Activated B cell treated with CpG ODN at 0.5 μM for 24 hours (primary cell): ENCODE measurements at regions not wholly inside any gene's neighbourhood (a gene's known extent, or its start where the extent isn't known, plus 50 kb on each side); places are given as distances from the start of the nearest gene placed in this dataset.

ENCODE experiments used
- ATAC-seq: fragments of 200-7000 bp; cut with Tn5 transposase; one replicate; pipeline ENCODE4 v1.10.0; 2021; ENCODE audit warnings: low read depth, mild to moderate bottlenecking, moderate library complexity
- CTCF ChIA-PET: fragments of 350-600 bp; sonication (Branson Sonifier 250); formaldehyde crosslinking; loops from one replicate; lab custom pipeline; 2021; ENCODE audit warnings: antibody characterized with exemption; lab: Charles Lee
- POLR2A ChIA-PET: fragments of 350-600 bp; sonication (Branson Sonifier 250); formaldehyde crosslinking; loops from one replicate; lab custom pipeline; 2021; ENCODE audit warnings: antibody characterized with exemption; lab: Charles Lee
- DNase-seq: peaks from one replicate; pipeline ENCODE4 v3.0.0; 2022
- H3K27ac Mint-ChIP-seq: one replicate; pipeline ENCODE4 v1.8.0; 2020; ENCODE audit warnings: mixed read lengths
- H3K27me3 Mint-ChIP-seq: one replicate; pipeline ENCODE4 v1.8.0; 2021; ENCODE audit warnings: mixed read lengths
- H3K36me3 Mint-ChIP-seq: one replicate; pipeline ENCODE4 v1.8.0; 2021; ENCODE audit warnings: low read depth, mixed read lengths
- H3K4me1 Mint-ChIP-seq: one replicate; pipeline ENCODE4 v1.8.0; 2021; ENCODE audit warnings: mixed read lengths
- H3K4me3 Mint-ChIP-seq: one replicate; pipeline ENCODE4 v1.8.0; 2020; ENCODE audit warnings: mild to moderate bottlenecking, mixed read lengths
- H3K9me3 Mint-ChIP-seq: one replicate; pipeline ENCODE4 v1.8.0; 2020; ENCODE audit warnings: mixed read lengths
- intact Hi-C: fragments of 100-400 bp; cut with micrococcal nuclease; formaldehyde crosslinking; loops from one replicate; pipeline ENCODE4 v1.15.1; 2024
- TF ChIP-seq, protein P1 (sequence below): fragments of 200-600 bp; IDR thresholded peaks from one replicate; pipeline ENCODE4 v1.8.0; 2022; ENCODE audit warnings: antibody characterized with exemption, mild to moderate bottlenecking

- H3K9me3 Mint-ChIP-seq: no peaks in the 10 kb centered on the region
- no peak overlapping the region for H3K4me3 Mint-ChIP-seq
- CTCF ChIA-PET: no interaction called here
- intact Hi-C loops: no loop called here
- POLR2A ChIA-PET: no interaction called here
- peaks cover 5% of the 10 kb centered on the region for H3K27me3 Mint-ChIP-seq
- ATAC-seq (no peak), DNase-seq (no peak)
- TF ChIP-seq, protein P1, sequence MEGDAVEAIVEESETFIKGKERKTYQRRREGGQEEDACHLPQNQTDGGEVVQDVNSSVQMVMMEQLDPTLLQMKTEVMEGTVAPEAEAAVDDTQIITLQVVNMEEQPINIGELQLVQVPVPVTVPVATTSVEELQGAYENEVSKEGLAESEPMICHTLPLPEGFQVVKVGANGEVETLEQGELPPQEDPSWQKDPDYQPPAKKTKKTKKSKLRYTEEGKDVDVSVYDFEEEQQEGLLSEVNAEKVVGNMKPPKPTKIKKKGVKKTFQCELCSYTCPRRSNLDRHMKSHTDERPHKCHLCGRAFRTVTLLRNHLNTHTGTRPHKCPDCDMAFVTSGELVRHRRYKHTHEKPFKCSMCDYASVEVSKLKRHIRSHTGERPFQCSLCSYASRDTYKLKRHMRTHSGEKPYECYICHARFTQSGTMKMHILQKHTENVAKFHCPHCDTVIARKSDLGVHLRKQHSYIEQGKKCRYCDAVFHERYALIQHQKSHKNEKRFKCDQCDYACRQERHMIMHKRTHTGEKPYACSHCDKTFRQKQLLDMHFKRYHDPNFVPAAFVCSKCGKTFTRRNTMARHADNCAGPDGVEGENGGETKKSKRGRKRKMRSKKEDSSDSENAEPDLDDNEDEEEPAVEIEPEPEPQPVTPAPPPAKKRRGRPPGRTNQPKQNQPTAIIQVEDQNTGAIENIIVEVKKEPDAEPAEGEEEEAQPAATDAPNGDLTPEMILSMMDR: no peak
- no peak overlapping the region for H3K27ac Mint-ChIP-seq
- H3K4me1 Mint-ChIP-seq: no peaks in the 10 kb centered on the region
- H3K36me3 Mint-ChIP-seq: no peaks in the 10 kb centered on the region
Measured at GRCh38 chr10:10490581-10490980, 527.1 kb upstream of the CELF2 start.

DNA sequence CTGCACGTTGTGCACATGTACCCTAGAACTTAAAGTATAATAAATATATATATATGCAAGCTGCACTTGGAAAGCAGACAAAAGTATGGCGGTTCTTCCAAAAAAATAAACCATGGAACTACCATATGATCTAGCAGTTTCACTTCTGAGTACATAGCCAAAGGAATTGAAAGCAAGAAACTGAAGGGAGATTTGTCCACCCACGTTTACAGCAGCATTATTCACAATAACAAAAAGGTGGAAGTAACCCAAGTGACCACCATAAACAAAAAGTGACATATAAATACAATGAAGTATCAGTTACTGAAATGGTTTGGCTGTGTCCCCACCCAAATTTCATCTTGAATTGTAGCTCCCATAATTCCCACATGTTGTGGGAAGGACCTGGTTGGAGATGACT is 525.3 kb upstream of the CELF2 start:
- H3K4me1 Mint-ChIP-seq: no peaks in the 10 kb centered on the region
- no peak overlapping the region for H3K27ac Mint-ChIP-seq
- POLR2A ChIA-PET: no interaction called here
- peaks cover 6% of the 10 kb centered on the region for H3K27me3 Mint-ChIP-seq
- no peak overlapping the region for H3K4me3 Mint-ChIP-seq
- intact Hi-C loops: no loop called here
- H3K36me3 Mint-ChIP-seq: no peaks in the 10 kb centered on the region
- TF ChIP-seq, protein P1: no peak
- CTCF ChIA-PET: no interaction called here
- H3K9me3 Mint-ChIP-seq: no peaks in the 10 kb centered on the region
- DNase-seq: no peak
- no peak for ATAC-seq

DNA sequence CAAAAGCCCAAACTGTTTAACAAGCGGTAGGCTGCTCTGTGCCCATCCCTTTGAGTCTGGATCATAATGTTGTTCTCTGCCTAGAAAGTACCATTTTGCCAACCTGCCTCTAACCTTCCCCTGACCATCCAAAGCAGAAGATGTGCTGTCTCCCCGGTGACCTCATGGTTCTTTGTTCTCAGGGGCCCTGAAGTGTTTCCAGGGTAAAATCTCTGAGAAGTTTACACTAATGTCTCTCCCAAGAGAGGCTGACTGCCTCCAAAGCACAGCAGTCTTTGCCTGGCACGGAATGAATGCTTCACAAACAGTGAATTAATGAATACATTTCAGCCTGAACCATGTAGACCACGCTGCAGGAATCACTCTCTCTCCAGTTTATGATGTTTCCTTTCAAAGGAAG is 523.8 kb upstream of the CELF2 start:
- Mint-ChIP-seq H3K9me3 (no peaks in the 10 kb centered on the region), H3K36me3 (no peaks in the 10 kb centered on the region), H3K27me3 (peaks cover 6% of the 10 kb centered on the region), H3K4me1 (no peaks in the 10 kb centered on the region), H3K27ac (no peak overlapping the region), H3K4me3 (no peak overlapping the region)
- POLR2A ChIA-PET: no interaction called here
- DNase-seq (no peak), ATAC-seq (no peak)
- CTCF ChIA-PET: no interaction called here
- TF ChIP-seq, protein P1: no peak
- intact Hi-C loops: no loop called here

DNA sequence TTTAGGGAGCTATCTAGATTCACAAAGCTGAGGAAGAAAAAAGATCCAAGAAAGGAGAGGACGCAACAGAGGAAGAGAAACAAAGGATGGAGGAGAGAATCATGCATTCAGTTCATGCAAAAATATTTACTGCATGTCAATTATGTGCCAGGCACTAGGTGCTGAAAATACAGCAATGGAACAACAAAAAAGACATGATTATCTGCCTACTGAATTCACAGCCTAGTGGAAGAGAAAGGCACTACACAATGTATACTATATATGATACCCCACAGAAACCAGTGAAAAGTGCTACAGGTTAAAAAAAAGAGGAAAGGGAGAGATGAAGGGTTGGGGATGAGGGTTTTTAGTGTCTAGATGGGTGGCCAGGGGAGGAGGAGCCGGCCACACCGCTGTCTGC is 520.4 kb upstream of the CELF2 start:
- ATAC-seq (no peak), DNase-seq (no peak)
- Mint-ChIP-seq H3K4me1 (no peaks in the 10 kb centered on the region), H3K27me3 (peaks cover 5% of the 10 kb centered on the region), H3K4me3 (no peak overlapping the region), H3K27ac (no peak overlapping the region), H3K36me3 (no peaks in the 10 kb centered on the region), H3K9me3 (peaks cover 4% of the 10 kb centered on the region)
- POLR2A ChIA-PET: no interaction called here
- CTCF ChIA-PET: no interaction called here
- intact Hi-C loops: no loop called here
- TF ChIP-seq, protein P1: no peak

DNA sequence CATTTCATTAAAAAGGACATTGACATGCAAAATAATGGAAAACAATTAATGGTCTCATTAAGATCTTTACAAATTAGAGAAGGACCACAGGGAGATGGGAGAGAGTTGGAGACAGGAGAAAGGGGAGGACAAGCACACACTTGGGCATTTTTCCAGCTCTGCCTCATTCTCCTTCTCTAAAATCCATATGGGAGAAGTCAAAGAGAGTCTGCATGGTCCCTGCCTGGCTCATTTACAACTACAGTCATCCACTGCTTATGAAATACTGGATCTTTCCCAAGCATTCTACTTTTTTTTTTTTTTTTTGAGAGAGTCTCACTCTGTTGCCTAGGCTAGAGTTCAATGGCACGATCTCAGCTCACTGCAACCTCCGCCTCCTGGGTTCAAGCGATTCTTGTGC is 518.9 kb upstream of the CELF2 start:
- TF ChIP-seq, protein P1: no peak
- Mint-ChIP-seq H3K4me3 (no peak overlapping the region), H3K9me3 (peaks cover 4% of the 10 kb centered on the region), H3K27me3 (peaks cover 3% of the 10 kb centered on the region), H3K4me1 (no peaks in the 10 kb centered on the region), H3K36me3 (no peaks in the 10 kb centered on the region), H3K27ac (no peak overlapping the region)
- ChIA-PET POLR2A (no interaction called here), CTCF (no interaction called here)
- DNase-seq (no peak), ATAC-seq (no peak)
- intact Hi-C loops: no loop called here
